ENCODE measurements at regions not wholly inside any gene's neighbourhood (a gene's known extent, or its start where the extent isn't known, plus 50 kb on each side); places are given as distances from the start of the nearest gene placed in this dataset.

DNA sequence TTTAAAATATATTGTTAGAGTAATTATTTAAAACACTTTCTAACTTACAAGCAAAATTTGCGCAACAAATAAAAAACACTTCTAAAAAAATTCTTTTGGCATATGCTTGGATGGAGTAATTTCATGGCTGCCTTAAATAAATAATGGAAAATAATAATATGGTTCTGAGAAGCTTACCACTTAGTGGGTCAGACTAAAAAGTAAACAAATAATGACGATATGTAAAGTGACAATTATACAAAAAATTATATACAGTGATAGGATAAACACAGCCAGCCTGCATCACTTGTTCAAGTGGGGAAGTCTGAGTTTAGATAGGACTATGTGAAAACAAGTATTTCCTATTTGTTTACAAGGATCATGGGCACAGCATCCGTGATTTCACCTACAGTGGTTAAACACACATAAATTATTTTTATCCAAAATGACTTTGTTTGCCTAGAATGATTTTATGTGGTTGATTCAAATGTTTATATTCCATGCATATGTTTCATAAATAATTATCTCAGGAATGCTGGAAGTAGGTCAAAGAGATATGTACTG lies 141.7 kb upstream of the SEMA3D start:
- H3K27me3 ChIP-seq (ENCODE audit: control insufficient read depth in 1 of 2, insufficient read depth in 2 of 2, low read length in 2 of 2): no peaks in the 10 kb centered on the region
- H3K4me1 ChIP-seq (ENCODE audit: control insufficient read depth in 1 of 2, insufficient read depth in 2 of 2, low read length in 2 of 2): no peaks in the 10 kb centered on the region
- H3K36me3 ChIP-seq (ENCODE audit: control insufficient read depth in 1 of 2, insufficient read depth in 2 of 2, low read length in 2 of 2): no peaks in the 10 kb centered on the region
- H3K9me3 ChIP-seq (ENCODE audit: control insufficient read depth in 1 of 2, low read length in 2 of 2): no peaks in the 10 kb centered on the region
- H3K27ac ChIP-seq (ENCODE audit: low read depth, low read length): no peak overlapping the region
- H3K4me3 ChIP-seq (ENCODE audit: low read depth in 1 of 2, low read length in 2 of 2): no peak overlapping the region
- no peak overlapping the region for H3K9ac ChIP-seq (ENCODE audit: low read depth in 1 of 2, low read length in 2 of 2)

GRCh38 chr7:85324145-85324799 lies 137.4 kb upstream of the SEMA3D start:
- Histone ChIP-seq H3K9ac (ENCODE audit: low read depth in 1 of 2, low read length in 2 of 2) (no peak overlapping the region), H3K4me1 (ENCODE audit: control insufficient read depth in 1 of 2, insufficient read depth in 2 of 2, low read length in 2 of 2) (no peaks in the 10 kb centered on the region), H3K27ac (ENCODE audit: low read depth, low read length) (no peak overlapping the region), H3K27me3 (ENCODE audit: control insufficient read depth in 1 of 2, insufficient read depth in 2 of 2, low read length in 2 of 2) (no peaks in the 10 kb centered on the region), H3K9me3 (ENCODE audit: control insufficient read depth in 1 of 2, low read length in 2 of 2) (no peaks in the 10 kb centered on the region), H3K36me3 (ENCODE audit: control insufficient read depth in 1 of 2, insufficient read depth in 2 of 2, low read length in 2 of 2) (no peaks in the 10 kb centered on the region), H3K4me3 (ENCODE audit: low read depth in 1 of 2, low read length in 2 of 2) (no peak overlapping the region)

DNA sequence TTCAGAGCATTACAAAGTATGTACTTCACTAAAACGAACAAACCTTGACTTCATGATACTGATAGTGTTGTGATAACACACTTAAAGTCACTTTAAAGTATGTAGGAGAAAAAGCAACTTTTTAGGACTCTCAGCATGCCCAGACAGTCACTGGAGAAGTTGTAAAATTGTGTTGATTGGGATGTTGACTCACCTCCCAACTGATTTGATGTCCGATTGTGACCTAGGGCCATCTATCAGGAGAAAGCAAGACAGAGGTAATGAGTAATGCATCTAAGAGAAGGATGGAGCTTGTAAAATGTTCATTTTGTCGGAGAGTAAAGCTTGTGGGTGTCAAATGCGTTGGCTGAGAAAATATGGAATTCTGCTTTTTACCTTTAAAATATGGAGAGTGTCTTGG lies 135.4 kb upstream of the SEMA3D start:
- Histone ChIP-seq H3K36me3 (ENCODE audit: control insufficient read depth in 1 of 2, insufficient read depth in 2 of 2, low read length in 2 of 2) (no peaks in the 10 kb centered on the region), H3K4me3 (ENCODE audit: low read depth in 1 of 2, low read length in 2 of 2) (no peak overlapping the region), H3K27ac (ENCODE audit: low read depth, low read length) (no peak overlapping the region), H3K9ac (ENCODE audit: low read depth in 1 of 2, low read length in 2 of 2) (no peak overlapping the region), H3K4me1 (ENCODE audit: control insufficient read depth in 1 of 2, insufficient read depth in 2 of 2, low read length in 2 of 2) (no peaks in the 10 kb centered on the region), H3K27me3 (ENCODE audit: control insufficient read depth in 1 of 2, insufficient read depth in 2 of 2, low read length in 2 of 2) (no peaks in the 10 kb centered on the region), H3K9me3 (ENCODE audit: control insufficient read depth in 1 of 2, low read length in 2 of 2) (no peaks in the 10 kb centered on the region)

- H3K27me3 ChIP-seq (ENCODE audit: control insufficient read depth in 1 of 2, insufficient read depth in 2 of 2, low read length in 2 of 2): no peaks in the 10 kb centered on the region
- H3K36me3 ChIP-seq (ENCODE audit: control insufficient read depth in 1 of 2, insufficient read depth in 2 of 2, low read length in 2 of 2): no peaks in the 10 kb centered on the region
- H3K9ac ChIP-seq (ENCODE audit: low read depth in 1 of 2, low read length in 2 of 2): no peak overlapping the region
- H3K4me3 ChIP-seq (ENCODE audit: low read depth in 1 of 2, low read length in 2 of 2): no peak overlapping the region
- no peak overlapping the region for H3K27ac ChIP-seq (ENCODE audit: low read depth, low read length)
- no peaks in the 10 kb centered on the region for H3K9me3 ChIP-seq (ENCODE audit: control insufficient read depth in 1 of 2, low read length in 2 of 2)
- no peaks in the 10 kb centered on the region for H3K4me1 ChIP-seq (ENCODE audit: control insufficient read depth in 1 of 2, insufficient read depth in 2 of 2, low read length in 2 of 2)
Observed at GRCh38 chr7:85320699-85321476, 134.0 kb upstream of the SEMA3D start.

- H3K9me3 ChIP-seq (ENCODE audit: control insufficient read depth in 1 of 2, low read length in 2 of 2): no peaks in the 10 kb centered on the region
- no peak overlapping the region for H3K27ac ChIP-seq (ENCODE audit: low read depth, low read length)
- no peak overlapping the region for H3K9ac ChIP-seq (ENCODE audit: low read depth in 1 of 2, low read length in 2 of 2)
Observed at GRCh38 chr7:85316489-85316888, 129.6 kb upstream of the SEMA3D start.

DNA sequence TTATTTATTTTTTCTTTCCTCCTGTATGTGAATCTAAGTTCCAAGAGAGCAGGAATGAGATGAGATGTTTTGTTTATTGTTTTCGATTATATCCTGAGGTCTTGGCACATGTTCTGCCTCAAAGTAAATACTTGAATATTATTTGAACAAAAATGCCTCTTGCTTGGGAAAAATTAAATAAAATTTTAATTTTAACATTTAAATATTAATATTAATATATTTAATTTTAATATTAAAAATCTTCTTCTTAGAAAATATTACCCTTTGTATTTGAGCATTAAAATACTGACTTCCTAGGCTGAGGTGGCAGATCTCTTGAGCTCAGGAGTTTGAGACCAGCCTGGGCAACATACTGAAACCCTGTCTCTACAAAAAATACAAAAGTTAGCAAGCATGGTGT lies 123.4 kb upstream of the SEMA3D start:
- no peaks in the 10 kb centered on the region for H3K9me3 ChIP-seq (ENCODE audit: control insufficient read depth in 1 of 2, low read length in 2 of 2)
- H3K27ac ChIP-seq (ENCODE audit: low read depth, low read length): no peak overlapping the region
- H3K9ac ChIP-seq (ENCODE audit: low read depth in 1 of 2, low read length in 2 of 2): no peak overlapping the region
- H3K4me3 ChIP-seq (ENCODE audit: low read depth in 1 of 2, low read length in 2 of 2): no peak overlapping the region
- H3K4me1 ChIP-seq (ENCODE audit: control insufficient read depth in 1 of 2, insufficient read depth in 2 of 2, low read length in 2 of 2): no peaks in the 10 kb centered on the region
- no peaks in the 10 kb centered on the region for H3K27me3 ChIP-seq (ENCODE audit: control insufficient read depth in 1 of 2, insufficient read depth in 2 of 2, low read length in 2 of 2)
- H3K36me3 ChIP-seq (ENCODE audit: control insufficient read depth in 1 of 2, insufficient read depth in 2 of 2, low read length in 2 of 2): no peaks in the 10 kb centered on the region

More at GRCh38 chr7:85316489-85316888, 129.6 kb upstream of the SEMA3D start:
- Histone ChIP-seq H3K4me3 (ENCODE audit: low read depth in 1 of 2, low read length in 2 of 2) (no peak overlapping the region), H3K27me3 (ENCODE audit: control insufficient read depth in 1 of 2, insufficient read depth in 2 of 2, low read length in 2 of 2) (no peaks in the 10 kb centered on the region), H3K36me3 (ENCODE audit: control insufficient read depth in 1 of 2, insufficient read depth in 2 of 2, low read length in 2 of 2) (no peaks in the 10 kb centered on the region), H3K4me1 (ENCODE audit: control insufficient read depth in 1 of 2, insufficient read depth in 2 of 2, low read length in 2 of 2) (no peaks in the 10 kb centered on the region)

- no peak overlapping the region for H3K27ac ChIP-seq (ENCODE audit: low read depth, low read length)
- H3K36me3 ChIP-seq (ENCODE audit: control insufficient read depth in 1 of 2, insufficient read depth in 2 of 2, low read length in 2 of 2): no peaks in the 10 kb centered on the region
- H3K27me3 ChIP-seq (ENCODE audit: control insufficient read depth in 1 of 2, insufficient read depth in 2 of 2, low read length in 2 of 2): no peaks in the 10 kb centered on the region
- no peak overlapping the region for H3K9ac ChIP-seq (ENCODE audit: low read depth in 1 of 2, low read length in 2 of 2)
- H3K4me3 ChIP-seq (ENCODE audit: low read depth in 1 of 2, low read length in 2 of 2): no peak overlapping the region
- no peaks in the 10 kb centered on the region for H3K4me1 ChIP-seq (ENCODE audit: control insufficient read depth in 1 of 2, insufficient read depth in 2 of 2, low read length in 2 of 2)
- no peaks in the 10 kb centered on the region for H3K9me3 ChIP-seq (ENCODE audit: control insufficient read depth in 1 of 2, low read length in 2 of 2)
Observed at GRCh38 chr7:85306115-85306514, 119.3 kb upstream of the SEMA3D start.

GRCh38 chr7:85294176-85294575 lies 107.3 kb upstream of the SEMA3D start:
- H3K27ac ChIP-seq (ENCODE audit: low read depth, low read length): no peak overlapping the region
- no peaks in the 10 kb centered on the region for H3K4me1 ChIP-seq (ENCODE audit: control insufficient read depth in 1 of 2, insufficient read depth in 2 of 2, low read length in 2 of 2)
- no peaks in the 10 kb centered on the region for H3K9me3 ChIP-seq (ENCODE audit: control insufficient read depth in 1 of 2, low read length in 2 of 2)
- no peak overlapping the region for H3K4me3 ChIP-seq (ENCODE audit: low read depth in 1 of 2, low read length in 2 of 2)
- H3K27me3 ChIP-seq (ENCODE audit: control insufficient read depth in 1 of 2, insufficient read depth in 2 of 2, low read length in 2 of 2): no peaks in the 10 kb centered on the region
- H3K36me3 ChIP-seq (ENCODE audit: control insufficient read depth in 1 of 2, insufficient read depth in 2 of 2, low read length in 2 of 2): no peaks in the 10 kb centered on the region
- no peak overlapping the region for H3K9ac ChIP-seq (ENCODE audit: low read depth in 1 of 2, low read length in 2 of 2)

- no peak overlapping the region for H3K4me3 ChIP-seq (ENCODE audit: low read depth in 1 of 2, low read length in 2 of 2)
- no peak overlapping the region for H3K27ac ChIP-seq (ENCODE audit: low read depth, low read length)
- H3K4me1 ChIP-seq (ENCODE audit: control insufficient read depth in 1 of 2, insufficient read depth in 2 of 2, low read length in 2 of 2): no peaks in the 10 kb centered on the region
- no peaks in the 10 kb centered on the region for H3K36me3 ChIP-seq (ENCODE audit: control insufficient read depth in 1 of 2, insufficient read depth in 2 of 2, low read length in 2 of 2)
- no peaks in the 10 kb centered on the region for H3K27me3 ChIP-seq (ENCODE audit: control insufficient read depth in 1 of 2, insufficient read depth in 2 of 2, low read length in 2 of 2)
- H3K9me3 ChIP-seq (ENCODE audit: control insufficient read depth in 1 of 2, low read length in 2 of 2): no peaks in the 10 kb centered on the region
- H3K9ac ChIP-seq (ENCODE audit: low read depth in 1 of 2, low read length in 2 of 2): no peak overlapping the region
Observed at GRCh38 chr7:85292908-85293576, 106.2 kb upstream of the SEMA3D start.

DNA sequence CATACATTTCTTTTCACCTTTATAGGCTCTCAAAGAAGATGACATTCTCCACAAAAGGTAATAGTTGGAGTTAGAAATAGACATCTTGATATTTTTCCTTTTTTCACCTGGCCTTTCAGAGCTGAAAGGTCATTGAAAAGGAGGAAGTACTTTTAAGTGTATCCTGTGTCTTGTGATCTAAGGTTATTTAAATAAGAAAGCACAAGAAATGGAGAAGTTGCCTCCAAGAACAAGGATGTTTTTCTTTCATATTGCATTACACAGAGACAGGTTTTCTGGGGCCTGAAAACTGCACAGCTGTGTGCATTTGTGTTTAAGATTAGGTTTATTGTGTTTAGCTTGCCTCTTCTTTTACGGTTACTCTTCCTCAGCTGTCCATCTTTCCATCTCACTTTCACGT lies 103.4 kb upstream of the SEMA3D start:
- Histone ChIP-seq H3K9ac (ENCODE audit: low read depth in 1 of 2, low read length in 2 of 2) (no peak overlapping the region), H3K4me3 (ENCODE audit: low read depth in 1 of 2, low read length in 2 of 2) (no peak overlapping the region), H3K36me3 (ENCODE audit: control insufficient read depth in 1 of 2, insufficient read depth in 2 of 2, low read length in 2 of 2) (no peaks in the 10 kb centered on the region), H3K4me1 (ENCODE audit: control insufficient read depth in 1 of 2, insufficient read depth in 2 of 2, low read length in 2 of 2) (no peaks in the 10 kb centered on the region), H3K27me3 (ENCODE audit: control insufficient read depth in 1 of 2, insufficient read depth in 2 of 2, low read length in 2 of 2) (no peaks in the 10 kb centered on the region), H3K27ac (ENCODE audit: low read depth, low read length) (no peak overlapping the region), H3K9me3 (ENCODE audit: control insufficient read depth in 1 of 2, low read length in 2 of 2) (no peaks in the 10 kb centered on the region)

All from duodenal mucosa (tissue), 2 donors.